RWPE1 (cell line): ENCODE measurements at regions not wholly inside any gene's neighbourhood (a gene's known extent, or its start where the extent isn't known, plus 50 kb on each side); places are given as distances from the start of the nearest gene placed in this dataset.

Experiments used
- CTCF ChIA-PET: fragments of 350-600 bp; sonication (Branson Sonifier 250); formaldehyde crosslinking; extraction: SDS; loops from one replicate; lab custom pipeline; 2021; lab: Yijun Ruan, JAX
- POLR2A ChIA-PET: fragments of 400-600 bp; formaldehyde crosslinking; extraction: SDS; loops from one replicate; lab custom pipeline; 2020; ENCODE audit warnings: antibody characterized with exemption; ENCODE audit not compliant: low non-redundant PET; lab: Yijun Ruan, JAX
- DNase-seq: peaks from one replicate; pipeline ENCODE4 v3.0.0; 2012; ENCODE audit warnings: low spot score
- H3K27ac ChIP-seq: fragments of 450-650 bp; 2 replicates; pipeline ENCODE4 v1.5.1; 2017
- CTCF ChIP-seq: fragments of 450-650 bp; conservative IDR thresholded peaks from 2 replicates; pipeline ENCODE4 v1.5.1; 2017; ENCODE audit warnings: low read depth, mild to moderate bottlenecking

DNA sequence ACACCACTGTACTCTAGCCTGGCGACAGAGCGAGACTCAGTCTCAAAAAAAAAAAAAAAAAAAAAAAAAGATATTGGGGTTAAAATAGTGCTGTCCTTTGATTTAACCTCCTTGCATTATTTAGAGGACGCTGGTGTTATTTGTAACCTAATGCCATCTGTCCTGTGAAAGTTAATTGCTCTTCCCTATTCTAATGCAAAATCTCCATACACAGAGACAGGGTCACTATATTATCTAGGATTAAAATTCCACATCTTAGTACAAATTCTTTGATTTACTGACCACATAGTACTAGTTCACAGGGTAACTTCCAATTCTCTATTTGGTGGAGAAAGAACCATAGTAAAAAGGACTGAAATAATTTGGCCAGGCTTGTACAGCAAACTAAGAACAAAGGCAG, 184.2 kb upstream of the STEAP4 start:
- ChIA-PET POLR2A (no interaction called here), CTCF (no interaction called here)
- TF ChIP-seq CTCF: no peak
- no peak overlapping the region for H3K27ac ChIP-seq
- no peak for DNase-seq

DNA sequence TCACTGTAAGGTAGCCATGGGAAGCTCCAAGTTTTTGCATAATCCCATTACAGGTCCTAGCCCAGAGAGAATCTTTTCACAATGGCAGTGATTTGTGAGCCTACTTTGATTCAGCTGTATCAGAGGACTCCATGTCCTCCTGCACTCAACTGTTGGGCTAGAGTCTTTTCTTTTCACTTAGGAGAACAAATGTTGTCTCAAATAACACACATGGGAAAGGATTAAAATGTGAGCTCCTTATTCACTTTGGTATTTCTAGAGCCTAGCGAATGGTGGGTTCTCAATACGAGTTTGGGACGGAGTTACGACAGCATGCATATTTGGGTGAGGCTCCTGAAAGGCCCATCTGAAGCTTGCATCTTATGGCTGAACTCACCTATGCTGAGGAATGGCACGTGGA, 183.5 kb upstream of the STEAP4 start:
- no peak for TF ChIP-seq CTCF

DNA sequence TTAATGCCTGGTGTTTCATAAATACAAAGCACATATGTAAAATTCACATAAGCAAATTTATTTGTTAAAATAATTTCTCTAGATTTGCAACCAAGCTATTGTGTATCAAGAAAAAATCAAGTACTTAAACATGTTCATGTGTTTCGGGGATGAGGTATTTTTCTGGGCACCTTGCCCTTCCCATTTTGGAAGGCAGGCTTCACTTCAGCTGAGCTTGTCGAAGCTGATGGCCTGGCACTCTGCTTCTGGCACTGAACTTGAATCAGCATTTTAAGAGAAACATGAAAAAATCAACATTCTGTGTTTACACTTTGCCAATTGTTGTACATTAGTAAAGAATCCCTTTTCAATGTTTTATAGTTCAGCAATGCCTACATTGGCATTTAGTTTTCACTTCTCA, 179.1 kb upstream of the STEAP4 start:
- no peak for DNase-seq
- ChIA-PET POLR2A (no interaction called here), CTCF (interaction anchor here (0.6 to 0.8 kb wide), 2 partner anchors 119 to 316 kb away, joined by 3 read pairs; no protein-coding TSS in a partner anchor)
- no peak overlapping the region for H3K27ac ChIP-seq
- no peak for TF ChIP-seq CTCF

More for the DNA sequence above, 183.5 kb upstream of the STEAP4 start:
- H3K27ac ChIP-seq: no peak overlapping the region
- POLR2A ChIA-PET: no interaction called here
- CTCF ChIA-PET: no interaction called here
- no peak for DNase-seq

GRCh38 chr7:88484551-88484950, 177.9 kb upstream of the STEAP4 start:
- no peak for TF ChIP-seq CTCF
- CTCF ChIA-PET: no interaction called here

GRCh38 chr7:88480896-88481295, 174.2 kb upstream of the STEAP4 start:
- CTCF ChIA-PET: interaction anchor here (0.7 kb wide), 1 partner anchor 52 kb away, joined by 3 read pairs; no protein-coding TSS in a partner anchor
- no peak for DNase-seq
- no peak overlapping the region for H3K27ac ChIP-seq
- TF ChIP-seq CTCF: no peak
- POLR2A ChIA-PET: no interaction called here

More at GRCh38 chr7:88484551-88484950, 177.9 kb upstream of the STEAP4 start:
- POLR2A ChIA-PET: no interaction called here
- no peak overlapping the region for H3K27ac ChIP-seq
- DNase-seq: no peak

DNA sequence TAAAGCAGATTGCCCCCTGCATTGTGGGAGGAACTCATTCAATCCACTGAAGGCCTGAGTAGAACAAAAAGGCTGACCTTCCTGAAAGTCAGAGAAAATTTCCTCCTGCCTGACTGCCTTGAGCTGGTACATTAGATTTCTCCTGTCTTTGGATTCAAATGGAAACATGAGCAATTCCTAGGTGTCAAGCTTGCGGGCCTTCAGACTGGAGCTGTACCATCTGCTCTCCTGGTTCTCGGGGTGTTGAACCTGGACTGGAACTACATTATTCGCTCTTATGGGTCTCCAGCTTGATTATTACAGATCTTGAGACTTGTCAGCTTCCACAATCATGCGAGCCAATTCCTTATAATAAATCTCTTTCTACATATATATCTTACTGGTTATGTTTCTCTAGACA, 173.6 kb upstream of the STEAP4 start:
- TF ChIP-seq CTCF: no peak
- H3K27ac ChIP-seq: no peak overlapping the region
- ChIA-PET POLR2A (no interaction called here), CTCF (no interaction called here)
- no peak for DNase-seq
